WTC11 (cell line): ENCODE measurements at regions not wholly inside any gene's neighbourhood (a gene's known extent, or its start where the extent isn't known, plus 50 kb on each side); places are given as distances from the start of the nearest gene placed in this dataset.

Experiments used
- ATAC-seq: fragments of 200-7000 bp; cut with Tn5 transposase; 2 replicates; pipeline ENCODE4 v1.10.0; 2021; ENCODE audit warnings: mild to moderate bottlenecking, moderate library complexity
- CTCF ChIA-PET: fragments of 300-600 bp; sonication (Branson Sonifier 250); formaldehyde crosslinking; loops from one replicate; lab custom pipeline; 2021; ENCODE audit warnings: antibody characterized with exemption; lab: Charles Lee
- POLR2A ChIA-PET: fragments of 350-600 bp; sonication (Branson Sonifier 250); formaldehyde crosslinking; loops from one replicate; lab custom pipeline; 2021; ENCODE audit warnings: antibody characterized with exemption; lab: Charles Lee
- DNase-seq: peaks from one replicate; pipeline ENCODE4 v3.0.0; 2021; ENCODE audit warnings: low spot score
- H3K27ac Mint-ChIP-seq: 2 replicates; pipeline ENCODE4 v1.8.0; 2021; ENCODE audit warnings: mixed read lengths
- H3K27me3 Mint-ChIP-seq: 2 replicates; pipeline ENCODE4 v1.8.0; 2021; ENCODE audit warnings: low read depth, mild to moderate bottlenecking, moderate library complexity, mixed read lengths
- H3K36me3 Mint-ChIP-seq: 2 replicates; pipeline ENCODE4 v1.8.0; 2021; ENCODE audit warnings: mixed read lengths
- H3K4me1 Mint-ChIP-seq: 2 replicates; pipeline ENCODE4 v1.8.0; 2022; ENCODE audit warnings: mixed read lengths
- H3K4me3 Mint-ChIP-seq: 2 replicates; pipeline ENCODE4 v1.8.0; 2021; ENCODE audit warnings: mild to moderate bottlenecking, moderate library complexity, mixed read lengths
- H3K9me3 Mint-ChIP-seq: 2 replicates; pipeline ENCODE4 v1.8.0; 2021; ENCODE audit warnings: mixed read lengths
- ATF1 ChIP-seq: sonication (generic); formaldehyde crosslinking; IDR thresholded peaks from 2 replicates; pipeline ENCODE4 v1.8.1; 2023; ENCODE audit warnings: mild to moderate bottlenecking, moderate library complexity, missing genetic modification reagents
- GTF2I ChIP-seq: fragments of 250-450 bp; sonication (Bioruptor Pico); conservative IDR thresholded peaks from 2 replicates; pipeline ENCODE4 v1.4.0; 2021; ENCODE audit warnings: mild to moderate bottlenecking
- JUN ChIP-seq: sonication (generic); formaldehyde crosslinking; IDR thresholded peaks from 2 replicates; pipeline ENCODE4 v1.8.0; 2023; ENCODE audit warnings: mild to moderate bottlenecking, missing genetic modification reagents
- KAT7 ChIP-seq: sonication (generic); formaldehyde crosslinking; IDR thresholded peaks from 2 replicates; pipeline ENCODE4 v1.8.1; 2023; ENCODE audit warnings: missing genetic modification reagents, mild to moderate bottlenecking, borderline replicate concordance
- NFYB ChIP-seq: sonication (generic); formaldehyde crosslinking; conservative IDR thresholded peaks from 2 replicates; pipeline ENCODE4 v1.8.0; 2022; ENCODE audit warnings: low read depth, missing genetic modification reagents
- NR2C2 ChIP-seq: sonication (generic); formaldehyde crosslinking; IDR thresholded peaks from 2 replicates; pipeline ENCODE4 v1.8.0; 2022; ENCODE audit warnings: mild to moderate bottlenecking, missing genetic modification reagents
- OVOL2 ChIP-seq: fragments of 250-450 bp; sonication (Bioruptor Pico); IDR thresholded peaks from 2 replicates; pipeline ENCODE4 v1.9.0; 2021; ENCODE audit warnings: mild to moderate bottlenecking, borderline replicate concordance
- PRRX2 ChIP-seq: fragments of 250-450 bp; sonication (Bioruptor Pico); IDR thresholded peaks from 2 replicates; pipeline ENCODE4 v1.8.0; 2021; ENCODE audit warnings: mild to moderate bottlenecking
- SMAD4 ChIP-seq: sonication (generic); formaldehyde crosslinking; IDR thresholded peaks from 2 replicates; pipeline ENCODE4 v1.8.0; 2022; ENCODE audit warnings: mild to moderate bottlenecking, missing genetic modification reagents
- ZNF232 ChIP-seq: sonication (generic); formaldehyde crosslinking; IDR thresholded peaks from 2 replicates; pipeline ENCODE4 v1.8.0; 2022; ENCODE audit warnings: mild to moderate bottlenecking, missing genetic modification reagents
- ZNF263 ChIP-seq: sonication (generic); formaldehyde crosslinking; IDR thresholded peaks from 2 replicates; pipeline ENCODE4 v1.8.1; 2022; ENCODE audit warnings: low read depth, mild to moderate bottlenecking, moderate library complexity, missing genetic modification reagents
- ZNF396 ChIP-seq: fragments of 250-450 bp; sonication (Bioruptor Pico); IDR thresholded peaks from 2 replicates; pipeline ENCODE4 v1.8.0; 2021; ENCODE audit warnings: mild to moderate bottlenecking, moderate library complexity, borderline replicate concordance
- ZNF671 ChIP-seq: fragments of 250-450 bp; sonication (Bioruptor Pico); IDR thresholded peaks from 2 replicates; pipeline ENCODE4 v1.8.0; 2021; ENCODE audit warnings: mild to moderate bottlenecking
- TF ChIP-seq, protein P1 (sequence below): sonication (generic); formaldehyde crosslinking; IDR thresholded peaks from 2 replicates; pipeline ENCODE4 v1.8.1; 2023; ENCODE audit warnings: mild to moderate bottlenecking, missing genetic modification reagents, borderline replicate concordance
- TF ChIP-seq, protein P2 (sequence below): sonication (generic); formaldehyde crosslinking; IDR thresholded peaks from 2 replicates; pipeline ENCODE4 v1.8.0; 2022; ENCODE audit warnings: missing genetic modification reagents
- TF ChIP-seq, protein P3 (sequence below): sonication (generic); formaldehyde crosslinking; IDR thresholded peaks from 2 replicates; pipeline ENCODE4 v1.8.1; 2022; ENCODE audit warnings: mild to moderate bottlenecking, moderate library complexity, missing genetic modification reagents
- TF ChIP-seq, protein P4 (sequence below): fragments of 250-450 bp; sonication (Bioruptor Pico); IDR thresholded peaks from 2 replicates; pipeline ENCODE4 v1.9.0; 2021; ENCODE audit warnings: mild to moderate bottlenecking
- TF ChIP-seq, protein P5 (sequence below): sonication (generic); formaldehyde crosslinking; conservative IDR thresholded peaks from 2 replicates; pipeline ENCODE4 v1.8.1; 2022; ENCODE audit warnings: mild to moderate bottlenecking, missing genetic modification reagents
- TF ChIP-seq, protein P6 (sequence below): fragments of 250-450 bp; sonication (Bioruptor Pico); conservative IDR thresholded peaks from 2 replicates; pipeline ENCODE4 v1.9.0; 2021; ENCODE audit warnings: mild to moderate bottlenecking

DNA sequence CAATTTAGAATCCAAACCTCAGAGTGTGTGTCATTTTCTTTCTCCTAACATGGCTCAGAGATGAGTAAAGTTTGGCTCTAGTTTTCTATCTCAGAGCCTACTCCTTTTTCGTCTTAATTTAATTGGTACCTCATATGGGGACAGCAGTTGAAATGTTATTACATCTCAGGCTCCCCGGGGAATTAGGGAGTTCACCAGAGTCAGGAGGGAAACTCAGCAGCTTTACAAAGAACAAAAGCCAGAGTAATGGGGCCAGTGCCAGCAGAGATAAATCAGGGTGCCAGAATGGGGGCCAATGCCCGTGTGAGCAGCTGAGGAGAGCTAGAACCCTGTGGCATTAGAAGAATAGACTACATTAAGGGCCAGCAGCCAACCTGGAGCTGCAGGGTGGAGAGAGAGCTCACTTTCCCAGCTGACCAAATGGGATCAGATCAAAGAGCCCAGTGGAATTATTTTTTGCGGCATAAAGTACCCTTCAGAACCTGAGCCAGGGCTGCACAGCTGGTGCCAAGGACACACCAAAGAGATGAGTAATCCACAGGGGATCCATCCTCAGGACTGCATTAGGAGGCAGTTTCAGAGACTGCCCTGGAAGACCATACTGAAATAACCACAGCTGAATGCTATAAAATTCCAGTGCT, 207.1 kb upstream of the DKK2 start (continued):
- TF ChIP-seq, protein P1, sequence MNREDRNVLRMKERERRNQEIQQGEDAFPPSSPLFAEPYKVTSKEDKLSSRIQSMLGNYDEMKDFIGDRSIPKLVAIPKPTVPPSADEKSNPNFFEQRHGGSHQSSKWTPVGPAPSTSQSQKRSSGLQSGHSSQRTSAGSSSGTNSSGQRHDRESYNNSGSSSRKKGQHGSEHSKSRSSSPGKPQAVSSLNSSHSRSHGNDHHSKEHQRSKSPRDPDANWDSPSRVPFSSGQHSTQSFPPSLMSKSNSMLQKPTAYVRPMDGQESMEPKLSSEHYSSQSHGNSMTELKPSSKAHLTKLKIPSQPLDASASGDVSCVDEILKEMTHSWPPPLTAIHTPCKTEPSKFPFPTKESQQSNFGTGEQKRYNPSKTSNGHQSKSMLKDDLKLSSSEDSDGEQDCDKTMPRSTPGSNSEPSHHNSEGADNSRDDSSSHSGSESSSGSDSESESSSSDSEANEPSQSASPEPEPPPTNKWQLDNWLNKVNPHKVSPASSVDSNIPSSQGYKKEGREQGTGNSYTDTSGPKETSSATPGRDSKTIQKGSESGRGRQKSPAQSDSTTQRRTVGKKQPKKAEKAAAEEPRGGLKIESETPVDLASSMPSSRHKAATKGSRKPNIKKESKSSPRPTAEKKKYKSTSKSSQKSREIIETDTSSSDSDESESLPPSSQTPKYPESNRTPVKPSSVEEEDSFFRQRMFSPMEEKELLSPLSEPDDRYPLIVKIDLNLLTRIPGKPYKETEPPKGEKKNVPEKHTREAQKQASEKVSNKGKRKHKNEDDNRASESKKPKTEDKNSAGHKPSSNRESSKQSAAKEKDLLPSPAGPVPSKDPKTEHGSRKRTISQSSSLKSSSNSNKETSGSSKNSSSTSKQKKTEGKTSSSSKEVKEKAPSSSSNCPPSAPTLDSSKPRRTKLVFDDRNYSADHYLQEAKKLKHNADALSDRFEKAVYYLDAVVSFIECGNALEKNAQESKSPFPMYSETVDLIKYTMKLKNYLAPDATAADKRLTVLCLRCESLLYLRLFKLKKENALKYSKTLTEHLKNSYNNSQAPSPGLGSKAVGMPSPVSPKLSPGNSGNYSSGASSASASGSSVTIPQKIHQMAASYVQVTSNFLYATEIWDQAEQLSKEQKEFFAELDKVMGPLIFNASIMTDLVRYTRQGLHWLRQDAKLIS (CRISPR knock-in tag): no peak
- no peak for TF ChIP-seq ATF1 (CRISPR knock-in tag)
- TF ChIP-seq, protein P2, sequence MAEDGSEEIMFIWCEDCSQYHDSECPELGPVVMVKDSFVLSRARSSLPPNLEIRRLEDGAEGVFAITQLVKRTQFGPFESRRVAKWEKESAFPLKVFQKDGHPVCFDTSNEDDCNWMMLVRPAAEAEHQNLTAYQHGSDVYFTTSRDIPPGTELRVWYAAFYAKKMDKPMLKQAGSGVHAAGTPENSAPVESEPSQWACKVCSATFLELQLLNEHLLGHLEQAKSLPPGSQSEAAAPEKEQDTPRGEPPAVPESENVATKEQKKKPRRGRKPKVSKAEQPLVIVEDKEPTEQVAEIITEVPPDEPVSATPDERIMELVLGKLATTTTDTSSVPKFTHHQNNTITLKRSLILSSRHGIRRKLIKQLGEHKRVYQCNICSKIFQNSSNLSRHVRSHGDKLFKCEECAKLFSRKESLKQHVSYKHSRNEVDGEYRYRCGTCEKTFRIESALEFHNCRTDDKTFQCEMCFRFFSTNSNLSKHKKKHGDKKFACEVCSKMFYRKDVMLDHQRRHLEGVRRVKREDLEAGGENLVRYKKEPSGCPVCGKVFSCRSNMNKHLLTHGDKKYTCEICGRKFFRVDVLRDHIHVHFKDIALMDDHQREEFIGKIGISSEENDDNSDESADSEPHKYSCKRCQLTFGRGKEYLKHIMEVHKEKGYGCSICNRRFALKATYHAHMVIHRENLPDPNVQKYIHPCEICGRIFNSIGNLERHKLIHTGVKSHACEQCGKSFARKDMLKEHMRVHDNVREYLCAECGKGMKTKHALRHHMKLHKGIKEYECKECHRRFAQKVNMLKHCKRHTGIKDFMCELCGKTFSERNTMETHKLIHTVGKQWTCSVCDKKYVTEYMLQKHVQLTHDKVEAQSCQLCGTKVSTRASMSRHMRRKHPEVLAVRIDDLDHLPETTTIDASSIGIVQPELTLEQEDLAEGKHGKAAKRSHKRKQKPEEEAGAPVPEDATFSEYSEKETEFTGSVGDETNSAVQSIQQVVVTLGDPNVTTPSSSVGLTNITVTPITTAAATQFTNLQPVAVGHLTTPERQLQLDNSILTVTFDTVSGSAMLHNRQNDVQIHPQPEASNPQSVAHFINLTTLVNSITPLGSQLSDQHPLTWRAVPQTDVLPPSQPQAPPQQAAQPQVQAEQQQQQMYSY (CRISPR knock-in tag): no peak
- no peak for TF ChIP-seq NFYB (CRISPR knock-in tag)
- no peak for TF ChIP-seq ZNF671 (CRISPR knock-in tag)

DNA sequence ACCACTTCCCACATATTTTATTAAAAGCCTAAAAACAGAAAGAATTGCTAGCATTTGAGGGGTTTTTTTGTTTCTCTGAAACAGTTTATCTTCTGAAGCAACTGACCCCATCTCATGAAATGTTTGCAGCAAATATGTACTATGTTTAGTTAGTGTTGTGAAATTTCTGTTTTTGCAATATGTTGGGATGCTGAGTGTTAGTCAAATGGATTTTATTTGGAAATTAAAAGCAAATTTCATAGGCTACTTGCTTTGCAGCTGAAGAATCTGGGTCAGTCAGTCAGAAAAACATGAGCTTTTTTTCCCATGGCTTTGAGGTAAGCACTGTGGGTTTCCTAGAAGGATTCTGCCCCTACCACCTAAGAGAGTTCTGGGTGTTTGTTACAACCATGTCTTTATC, 184.9 kb upstream of the DKK2 start:
- Mint-ChIP-seq H3K4me3 (no peak overlapping the region), H3K27me3 (no peaks in the 10 kb centered on the region), H3K9me3 (peaks cover 3% of the 10 kb centered on the region; the same call in 1 of the 2 replicates), H3K27ac (no peak overlapping the region), H3K36me3 (no peaks in the 10 kb centered on the region), H3K4me1 (no peaks in the 10 kb centered on the region)
- POLR2A ChIA-PET: no interaction called here
- DNase-seq: no peak
- CTCF ChIA-PET: no interaction called here
- no peak for ATAC-seq
- TF ChIP-seq JUN (CRISPR knock-in tag) (no peak), OVOL2 (CRISPR knock-in tag) (no peak), NR2C2 (CRISPR knock-in tag) (no peak), ZNF232 (CRISPR knock-in tag) (no peak), ZNF396 (CRISPR knock-in tag) (no peak), GTF2I (CRISPR knock-in tag) (no peak), SMAD4 (CRISPR knock-in tag) (no peak), KAT7 (CRISPR knock-in tag) (no peak), PRRX2 (no peak), ZNF263 (CRISPR knock-in tag) (no peak)
- TF ChIP-seq, protein P3, sequence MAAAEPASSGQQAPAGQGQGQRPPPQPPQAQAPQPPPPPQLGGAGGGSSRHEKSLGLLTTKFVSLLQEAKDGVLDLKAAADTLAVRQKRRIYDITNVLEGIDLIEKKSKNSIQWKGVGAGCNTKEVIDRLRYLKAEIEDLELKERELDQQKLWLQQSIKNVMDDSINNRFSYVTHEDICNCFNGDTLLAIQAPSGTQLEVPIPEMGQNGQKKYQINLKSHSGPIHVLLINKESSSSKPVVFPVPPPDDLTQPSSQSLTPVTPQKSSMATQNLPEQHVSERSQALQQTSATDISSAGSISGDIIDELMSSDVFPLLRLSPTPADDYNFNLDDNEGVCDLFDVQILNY (CRISPR knock-in tag): no peak
- TF ChIP-seq, protein P4, sequence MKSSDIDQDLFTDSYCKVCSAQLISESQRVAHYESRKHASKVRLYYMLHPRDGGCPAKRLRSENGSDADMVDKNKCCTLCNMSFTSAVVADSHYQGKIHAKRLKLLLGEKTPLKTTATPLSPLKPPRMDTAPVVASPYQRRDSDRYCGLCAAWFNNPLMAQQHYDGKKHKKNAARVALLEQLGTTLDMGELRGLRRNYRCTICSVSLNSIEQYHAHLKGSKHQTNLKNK: no peak
- TF ChIP-seq, protein P5, sequence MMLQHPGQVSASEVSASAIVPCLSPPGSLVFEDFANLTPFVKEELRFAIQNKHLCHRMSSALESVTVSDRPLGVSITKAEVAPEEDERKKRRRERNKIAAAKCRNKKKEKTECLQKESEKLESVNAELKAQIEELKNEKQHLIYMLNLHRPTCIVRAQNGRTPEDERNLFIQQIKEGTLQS: no peak
- TF ChIP-seq, protein P1 (CRISPR knock-in tag): no peak
- TF ChIP-seq, protein P6, sequence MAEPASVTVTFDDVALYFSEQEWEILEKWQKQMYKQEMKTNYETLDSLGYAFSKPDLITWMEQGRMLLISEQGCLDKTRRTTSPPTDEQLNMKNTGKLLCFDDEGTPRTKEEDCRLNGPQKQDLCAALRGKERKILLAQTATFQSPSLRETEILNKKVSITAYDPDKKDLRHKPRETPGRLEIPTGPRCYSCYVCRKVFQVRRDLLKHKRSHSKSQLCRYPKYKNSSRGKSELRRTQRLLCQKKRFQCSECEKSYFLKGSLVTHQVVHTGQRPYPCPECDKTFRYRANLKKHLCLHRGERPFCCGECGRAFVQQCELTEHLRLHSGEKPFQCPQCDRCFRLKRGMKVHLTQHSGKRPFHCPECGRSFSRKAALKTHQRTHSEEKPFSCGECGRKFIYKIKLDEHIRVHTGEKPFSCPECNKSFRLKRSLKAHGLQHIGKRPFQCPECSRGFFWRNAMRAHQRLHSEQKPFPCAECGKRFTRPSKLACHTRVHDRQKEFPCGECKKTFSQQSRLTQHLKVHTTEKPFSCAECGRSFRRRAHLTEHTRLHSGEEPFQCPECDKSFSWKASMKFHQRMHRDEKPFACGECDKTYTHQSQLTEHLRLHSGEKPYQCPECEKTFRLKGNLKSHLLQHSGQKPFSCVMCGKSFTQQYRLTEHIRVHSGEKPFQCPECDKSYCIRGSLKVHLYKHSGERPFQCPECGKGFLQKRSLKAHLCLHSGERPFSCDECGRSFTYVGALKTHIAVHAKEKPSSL: no peak
- TF ChIP-seq, all 79 proteins: peak for 0
